GM10266 (cell line): ENCODE measurements at regions not wholly inside any gene's neighbourhood (a gene's known extent, or its start where the extent isn't known, plus 50 kb on each side); places are given as distances from the start of the nearest gene placed in this dataset.
A peak's percentile ranks its signal among the peaks of the same experiment; 100 is the strongest.
"Not testable (repeated sequence)": the region's sequence is repeated elsewhere in the genome, so short reads cannot be mapped to it uniquely, and the experiment has no call there.

ENCODE experiments used
- DNase-seq: peaks from one replicate; pipeline ENCODE4 v3.0.0; 2012; ENCODE audit errors: extremely low spot score
- CTCF ChIP-seq: IDR thresholded peaks from 2 replicates; pipeline ENCODE4 v1.5.1; 2012; ENCODE audit warnings: mild to moderate bottlenecking, low read depth; ENCODE audit not compliant: control insufficient read depth, insufficient read depth; ENCODE audit errors: missing control alignments

GRCh38 chrX:155819966-155820491, 61.1 kb upstream of the VAMP7 start:
- DNase-seq, result peak; percentile 21
- TF ChIP-seq CTCF, result peak; percentile 51

GRCh38 chrX:155819525-155819924, 61.6 kb upstream of the VAMP7 start:
- no peak for TF ChIP-seq CTCF
- no peak for DNase-seq

GRCh38 chrX:155814391-155814790, 66.8 kb upstream of the VAMP7 start:
- DNase-seq, result not testable (repeated sequence)

DNA sequence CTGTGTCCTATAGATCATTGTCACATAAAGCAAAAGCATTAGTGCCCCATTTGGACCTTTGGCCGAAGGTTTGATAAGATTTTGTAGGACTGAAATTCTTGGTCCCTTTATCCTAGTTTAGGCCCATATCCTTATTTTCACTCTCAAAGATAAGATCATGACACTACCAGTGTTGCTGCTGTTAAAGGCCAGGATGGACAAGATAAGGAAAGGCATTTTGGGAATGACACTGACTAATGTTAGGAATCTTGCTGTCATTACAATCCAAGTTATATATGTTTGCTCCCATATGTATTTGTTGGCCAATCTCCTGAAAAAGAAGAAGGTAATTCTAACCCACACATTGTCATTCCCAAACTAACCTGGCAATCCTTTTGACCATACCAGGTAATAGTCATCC, 101.3 kb upstream of the VAMP7 start:
- no peak for DNase-seq

GRCh38 chrX:155778844-155779553, 102.1 kb upstream of the VAMP7 start:
- TF ChIP-seq CTCF, result no peak
- DNase-seq, result no peak

More for the DNA sequence above, 101.3 kb upstream of the VAMP7 start:
- no peak for TF ChIP-seq CTCF

DNA sequence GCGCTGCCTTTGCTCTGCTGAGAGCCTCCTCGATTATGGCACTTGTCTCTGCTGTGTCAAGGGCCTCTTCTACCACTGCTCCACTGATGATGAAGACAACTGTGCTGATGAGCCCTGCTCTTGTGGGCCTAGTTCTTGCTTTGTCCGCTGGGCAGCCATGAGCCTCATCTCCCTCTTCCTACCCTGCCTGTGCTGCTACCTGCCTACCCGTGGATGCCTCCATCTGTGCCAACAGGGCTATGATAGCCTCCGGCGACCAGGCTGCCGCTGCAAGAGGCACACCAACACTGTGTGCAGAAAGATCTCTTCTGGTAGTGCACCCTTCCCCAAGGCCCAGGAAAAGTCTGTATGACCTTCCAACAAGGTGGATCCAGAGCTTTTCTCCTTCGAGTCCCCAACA, 106.8 kb upstream of the VAMP7 start:
- TF ChIP-seq CTCF, result no peak
- no peak for DNase-seq

DNA sequence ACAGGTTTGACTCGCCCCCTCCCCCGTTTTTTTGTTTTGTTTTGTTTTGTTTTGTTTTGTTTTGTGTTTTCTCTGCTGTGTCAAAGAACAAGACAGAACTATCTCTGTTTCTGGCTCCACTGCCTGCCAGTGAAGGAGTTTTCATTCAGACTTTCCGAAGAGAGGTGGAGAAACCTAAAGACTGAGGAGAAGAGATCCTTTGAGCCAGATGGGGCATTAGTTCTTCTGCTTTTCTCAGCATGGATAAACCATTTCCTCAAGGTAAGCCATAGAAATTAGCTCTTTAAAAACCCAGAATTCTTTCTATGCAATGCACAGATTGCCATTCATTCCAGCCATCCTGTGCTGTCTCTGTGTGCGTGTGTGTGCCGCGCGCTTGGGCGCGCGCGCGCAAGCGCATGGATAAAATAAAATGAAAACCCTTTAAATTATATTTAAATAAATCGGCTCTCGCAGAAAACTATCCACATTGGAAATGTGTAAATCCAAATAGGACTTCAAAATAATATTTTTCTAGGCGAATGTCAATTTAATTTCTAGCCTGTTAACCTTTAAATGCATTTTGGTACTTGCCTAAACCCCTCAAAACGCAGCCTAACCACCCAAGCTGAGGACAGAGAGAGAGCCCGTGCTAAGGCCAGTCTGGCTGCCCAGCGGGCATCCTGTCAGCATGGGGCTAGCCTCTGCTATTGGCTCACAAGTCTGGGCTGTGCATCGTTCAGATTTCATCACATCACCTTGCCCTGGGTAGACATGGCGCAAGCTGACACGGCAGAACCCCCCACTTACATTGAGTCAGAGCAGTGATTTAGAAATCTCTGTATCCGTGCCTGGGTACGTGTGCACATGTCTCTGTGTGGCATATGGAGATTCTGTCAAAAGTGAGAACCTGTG, 113.0 kb upstream of the VAMP7 start:
- no peak for DNase-seq
- TF ChIP-seq CTCF, result no peak
